ENCODE measurements at regions not wholly inside any gene's neighbourhood (a gene's known extent, or its start where the extent isn't known, plus 50 kb on each side); places are given as distances from the start of the nearest gene placed in this dataset.

DNA sequence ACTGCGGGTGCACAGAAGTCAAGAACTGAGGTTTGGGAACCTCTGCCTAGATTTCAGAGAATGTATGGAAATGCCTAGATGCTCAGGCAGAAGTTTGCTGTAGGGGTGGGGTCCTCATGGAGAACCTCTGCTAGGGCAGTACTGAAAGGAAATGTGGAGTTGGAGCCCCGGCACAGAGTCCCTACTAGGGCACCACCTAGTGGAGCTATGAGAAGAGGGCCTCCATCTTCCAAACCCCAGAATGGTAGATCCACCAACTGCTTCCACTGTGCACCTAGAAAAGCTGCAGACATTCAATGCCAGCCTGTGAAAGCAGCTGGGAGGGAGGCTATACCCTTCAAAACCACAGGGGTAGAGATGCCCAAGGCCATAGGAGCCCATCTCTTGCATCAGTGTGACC, 1336.0 kb upstream of the CELF2 start:
- TF ChIP-seq POLR2AphosphoS2 (conservative IDR thresholded peaks at IDR 0.05; ENCODE audit: low read length), result no peak
- TF ChIP-seq POLR2A (IDR thresholded peaks at IDR 0.05; ENCODE audit: low read length), result no peak
- no peak for TF ChIP-seq CTCF (IDR thresholded peaks at IDR 0.05)
- TF ChIP-seq JUNB (IDR thresholded peaks at IDR 0.05), result no peak
- TF ChIP-seq CBX8 (IDR thresholded peaks at IDR 0.05), result no peak
- TF ChIP-seq, protein P1, sequence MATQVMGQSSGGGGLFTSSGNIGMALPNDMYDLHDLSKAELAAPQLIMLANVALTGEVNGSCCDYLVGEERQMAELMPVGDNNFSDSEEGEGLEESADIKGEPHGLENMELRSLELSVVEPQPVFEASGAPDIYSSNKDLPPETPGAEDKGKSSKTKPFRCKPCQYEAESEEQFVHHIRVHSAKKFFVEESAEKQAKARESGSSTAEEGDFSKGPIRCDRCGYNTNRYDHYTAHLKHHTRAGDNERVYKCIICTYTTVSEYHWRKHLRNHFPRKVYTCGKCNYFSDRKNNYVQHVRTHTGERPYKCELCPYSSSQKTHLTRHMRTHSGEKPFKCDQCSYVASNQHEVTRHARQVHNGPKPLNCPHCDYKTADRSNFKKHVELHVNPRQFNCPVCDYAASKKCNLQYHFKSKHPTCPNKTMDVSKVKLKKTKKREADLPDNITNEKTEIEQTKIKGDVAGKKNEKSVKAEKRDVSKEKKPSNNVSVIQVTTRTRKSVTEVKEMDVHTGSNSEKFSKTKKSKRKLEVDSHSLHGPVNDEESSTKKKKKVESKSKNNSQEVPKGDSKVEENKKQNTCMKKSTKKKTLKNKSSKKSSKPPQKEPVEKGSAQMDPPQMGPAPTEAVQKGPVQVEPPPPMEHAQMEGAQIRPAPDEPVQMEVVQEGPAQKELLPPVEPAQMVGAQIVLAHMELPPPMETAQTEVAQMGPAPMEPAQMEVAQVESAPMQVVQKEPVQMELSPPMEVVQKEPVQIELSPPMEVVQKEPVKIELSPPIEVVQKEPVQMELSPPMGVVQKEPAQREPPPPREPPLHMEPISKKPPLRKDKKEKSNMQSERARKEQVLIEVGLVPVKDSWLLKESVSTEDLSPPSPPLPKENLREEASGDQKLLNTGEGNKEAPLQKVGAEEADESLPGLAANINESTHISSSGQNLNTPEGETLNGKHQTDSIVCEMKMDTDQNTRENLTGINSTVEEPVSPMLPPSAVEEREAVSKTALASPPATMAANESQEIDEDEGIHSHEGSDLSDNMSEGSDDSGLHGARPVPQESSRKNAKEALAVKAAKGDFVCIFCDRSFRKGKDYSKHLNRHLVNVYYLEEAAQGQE (IDR thresholded peaks at IDR 0.05), result no peak
